B cell (primary cell): ENCODE measurements at regions not wholly inside any gene's neighbourhood (a gene's known extent, or its start where the extent isn't known, plus 50 kb on each side); places are given as distances from the start of the nearest gene placed in this dataset.

Source experiments
- ATAC-seq: fragments of 200-7000 bp; cut with Tn5 transposase; one replicate; pipeline ENCODE4 v1.10.0; 2021; ENCODE audit warnings: low read depth, mild to moderate bottlenecking, moderate number of reproducible peaks, moderate library complexity
- CTCF ChIA-PET: fragments of 350-600 bp; sonication (Branson Sonifier 250); formaldehyde crosslinking; loops from one replicate; lab custom pipeline; 2021; ENCODE audit warnings: antibody characterized with exemption, inconsistent platforms; lab: Charles Lee
- POLR2A ChIA-PET: fragments of 350-600 bp; sonication (Branson Sonifier 250); formaldehyde crosslinking; loops from one replicate; lab custom pipeline; 2021; ENCODE audit warnings: antibody characterized with exemption; lab: Charles Lee
- DNase-seq: peaks from one replicate; pipeline ENCODE4 v3.0.0; 2013
- H2AFZ ChIP-seq: 2 replicates; pipeline ENCODE4 v1.6.1; 2012; ENCODE audit warnings: mild to moderate bottlenecking, low read depth, low read length; ENCODE audit not compliant: insufficient read depth, poor library complexity, severe bottlenecking
- H3K27ac ChIP-seq, 2 donors: 1 replicate in 1 of 2; 2 replicates in 1 of 2; pipeline ENCODE4 v1.5.1; 2012 to 2013; ENCODE audit warnings: low read length in 2 of 2, mild to moderate bottlenecking in 2 of 2, moderate library complexity in 1 of 2
- H3K27me3 ChIP-seq, 4 experiments: fragments of 200-600 bp in 1 of 4; sonication (generic) in 1 of 4; replicated peaks in 1 of 4; 1 replicate in 2 of 4; 2 replicates in 2 of 4; pipeline versions ENCODE4 v1.6.1 to v1.7.0; 2013 to 2016; ENCODE audit warnings: low read length in 3 of 4, mild to moderate bottlenecking in 2 of 4, mixed read lengths in 1 of 4, moderate library complexity in 1 of 4; ENCODE audit not compliant: insufficient read depth in 4 of 4, control insufficient read depth in 3 of 4; ENCODE audit errors: control extremely low read depth in 1 of 4
- H3K36me3 ChIP-seq, 2 experiments: replicated peaks in 1 of 2; 1 replicate in 1 of 2; 2 replicates in 1 of 2; pipeline versions ENCODE4 v1.6.1 to v1.7.1; 2013; ENCODE audit warnings: low read length in 1 of 2; ENCODE audit not compliant: insufficient read depth in 2 of 2, control insufficient read depth in 1 of 2; ENCODE audit errors: control extremely low read depth in 1 of 2, extremely low read depth in 1 of 2
- H3K4me1 ChIP-seq, 2 donors: fragments of 200-600 bp in 1 of 2; sonication (generic) in 1 of 2; 1 replicate in 1 of 2; 2 replicates in 1 of 2; pipeline versions ENCODE4 v1.5.1 to v1.6.1; 2013 to 2017; ENCODE audit warnings: low read length in 2 of 2; ENCODE audit not compliant: control insufficient read depth in 2 of 2, insufficient read depth in 2 of 2
- H3K4me2 ChIP-seq: replicated peaks from 2 replicates; pipeline ENCODE3; 2012; ENCODE audit warnings: mild to moderate bottlenecking, low read depth, low read length; ENCODE audit not compliant: poor library complexity, severe bottlenecking
- H3K4me3 ChIP-seq, 5 experiments: fragments of 200-600 bp in 1 of 5; sonication (generic) in 1 of 5; 1 replicate in 3 of 5; 2 replicates in 2 of 5; pipeline versions ENCODE4 v1.5.1 to v1.7.0; 2011 to 2016; ENCODE audit warnings: low read length in 4 of 5, mild to moderate bottlenecking in 4 of 5, low read depth in 2 of 5, control low read depth in 1 of 5, moderate library complexity in 1 of 5; ENCODE audit not compliant: insufficient read depth in 1 of 5; ENCODE audit errors: control extremely low read depth in 1 of 5, extremely low read depth in 1 of 5
- H3K79me2 ChIP-seq: fragments of 200-600 bp; sonication (generic); one replicate; pipeline ENCODE4 v1.6.0; 2016; ENCODE audit warnings: low read length; ENCODE audit not compliant: control insufficient read depth, insufficient read depth
- H3K9ac ChIP-seq: fragments of 200-600 bp; sonication (generic); 2 replicates; pipeline ENCODE4 v1.6.1; 2017; ENCODE audit warnings: mild to moderate bottlenecking, low read length, moderate library complexity
- H3K9me3 ChIP-seq, 3 donors: one replicate each; pipeline versions ENCODE4 v1.6.1 to v1.7.1; 2013; ENCODE audit warnings: low read length in 2 of 3; ENCODE audit not compliant: control insufficient read depth in 2 of 3, insufficient read depth in 1 of 3; ENCODE audit errors: control extremely low read depth in 1 of 3
- H4K20me1 ChIP-seq: 2 replicates; pipeline ENCODE4 v1.6.0; 2012; ENCODE audit warnings: mild to moderate bottlenecking, low read length; ENCODE audit not compliant: insufficient read depth, control insufficient read depth, poor library complexity, severe bottlenecking
- H3K27ac Mint-ChIP-seq: one replicate; pipeline ENCODE4 v1.8.0; 2021; ENCODE audit warnings: mixed read lengths
- H3K27me3 Mint-ChIP-seq: one replicate; pipeline ENCODE4 v1.8.0; 2021; ENCODE audit warnings: mixed read lengths
- H3K4me1 Mint-ChIP-seq: one replicate; pipeline ENCODE4 v1.8.0; 2021; ENCODE audit warnings: mixed read lengths
- H3K4me3 Mint-ChIP-seq: one replicate; pipeline ENCODE4 v1.8.0; 2021; ENCODE audit warnings: mixed read lengths
- H3K9me3 Mint-ChIP-seq: one replicate; pipeline ENCODE4 v1.8.0; 2022; ENCODE audit warnings: mixed read lengths; ENCODE audit not compliant: insufficient read depth
- EZH2 ChIP-seq: IDR thresholded peaks from 2 replicates; pipeline ENCODE4 v1.6.1; 2012; ENCODE audit warnings: borderline replicate concordance, low read depth, mild to moderate bottlenecking, moderate library complexity, low read length; ENCODE audit not compliant: insufficient read depth, poor library complexity, severe bottlenecking
- WGBS: methylation state at CpG from one replicate; pipeline ENCODE4 v1.1.5; 2013; ENCODE audit warnings: missing lambda C conversion rate; ENCODE audit not compliant: insufficient coverage; 5-methylcytosine and 5-hydroxymethylcytosine counted together
- intact Hi-C: fragments of 100-400 bp; cut with micrococcal nuclease; formaldehyde crosslinking; loops from one replicate; pipeline ENCODE4 v1.10.0; 2022
- TF ChIP-seq, protein P1 (sequence below): fragments of 200-600 bp; IDR thresholded peaks from one replicate; pipeline ENCODE4 v1.8.0; 2022; ENCODE audit warnings: antibody characterized with exemption, mild to moderate bottlenecking

- Histone ChIP-seq H3K36me3 (no peaks in the 10 kb centered on the region), H2AFZ (no peak overlapping the region), H3K4me3 (no peak overlapping the region), H3K27me3 (peaks cover 0 to 33% (median 24%) of the 10 kb centered on the region in 4 experiments), H3K9ac (no peak overlapping the region), H3K79me2 (no peaks in the 10 kb centered on the region), H3K9me3 (peaks cover 0 to 9% (median 3%) of the 10 kb centered on the region in 3 donors), H3K4me2 (no peak overlapping the region), H3K27ac (no peak overlapping the region), H3K4me1 (peaks cover 19% of the 10 kb centered on the region in 2 donors), H4K20me1 (no peaks in the 10 kb centered on the region)
- TF ChIP-seq, protein P1, sequence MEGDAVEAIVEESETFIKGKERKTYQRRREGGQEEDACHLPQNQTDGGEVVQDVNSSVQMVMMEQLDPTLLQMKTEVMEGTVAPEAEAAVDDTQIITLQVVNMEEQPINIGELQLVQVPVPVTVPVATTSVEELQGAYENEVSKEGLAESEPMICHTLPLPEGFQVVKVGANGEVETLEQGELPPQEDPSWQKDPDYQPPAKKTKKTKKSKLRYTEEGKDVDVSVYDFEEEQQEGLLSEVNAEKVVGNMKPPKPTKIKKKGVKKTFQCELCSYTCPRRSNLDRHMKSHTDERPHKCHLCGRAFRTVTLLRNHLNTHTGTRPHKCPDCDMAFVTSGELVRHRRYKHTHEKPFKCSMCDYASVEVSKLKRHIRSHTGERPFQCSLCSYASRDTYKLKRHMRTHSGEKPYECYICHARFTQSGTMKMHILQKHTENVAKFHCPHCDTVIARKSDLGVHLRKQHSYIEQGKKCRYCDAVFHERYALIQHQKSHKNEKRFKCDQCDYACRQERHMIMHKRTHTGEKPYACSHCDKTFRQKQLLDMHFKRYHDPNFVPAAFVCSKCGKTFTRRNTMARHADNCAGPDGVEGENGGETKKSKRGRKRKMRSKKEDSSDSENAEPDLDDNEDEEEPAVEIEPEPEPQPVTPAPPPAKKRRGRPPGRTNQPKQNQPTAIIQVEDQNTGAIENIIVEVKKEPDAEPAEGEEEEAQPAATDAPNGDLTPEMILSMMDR = no peak
- no peak for TF ChIP-seq EZH2
- H3K27me3 Mint-ChIP-seq = peaks cover 44% of the 10 kb centered on the region
- no peak overlapping the region for H3K27ac Mint-ChIP-seq
- ChIA-PET POLR2A (no interaction called here), CTCF (interaction anchor here (0.7 kb wide), 1 partner anchor 141 kb away, joined by 3 read pairs; no protein-coding TSS in a partner anchor)
- ATAC-seq (no peak), DNase-seq (no peak)
- WGBS = 86% methylated on average over 4 of the region's 11 CpGs
- peaks cover 25% of the 10 kb centered on the region for H3K4me1 Mint-ChIP-seq
- intact Hi-C loops = loop anchor here (10.0 kb wide), 1 partner anchor 55 kb away; no protein-coding TSS in a partner anchor
- H3K9me3 Mint-ChIP-seq = no peaks in the 10 kb centered on the region
- no peak overlapping the region for H3K4me3 Mint-ChIP-seq
These were observed 268.5 kb downstream of the SHQ1 start for GRCh38 chr3:72579581-72580245.

GRCh38 chr3:72579191-72579580, 269.1 kb downstream of the SHQ1 start:
- POLR2A ChIA-PET = no interaction called here
- no peak for ATAC-seq

More at GRCh38 chr3:72579191-72579580, 269.1 kb downstream of the SHQ1 start:
- intact Hi-C loops = no loop called here
- Mint-ChIP-seq H3K27ac (no peak overlapping the region), H3K27me3 (peaks cover 44% of the 10 kb centered on the region), H3K9me3 (no peaks in the 10 kb centered on the region), H3K4me3 (no peak overlapping the region), H3K4me1 (peaks cover 25% of the 10 kb centered on the region)
- H4K20me1 ChIP-seq = no peaks in the 10 kb centered on the region
- no peaks in the 10 kb centered on the region for H3K36me3 ChIP-seq
- H3K4me1 ChIP-seq = peaks cover 18 to 19% of the 10 kb centered on the region in 2 donors
- no peak overlapping the region for H3K9ac ChIP-seq
- no peak overlapping the region for H2AFZ ChIP-seq
- H3K27me3 ChIP-seq = peaks cover 0 to 28% (median 22%) of the 10 kb centered on the region in 4 experiments
- H3K4me3 ChIP-seq = no peak overlapping the region
- no CpG with 5 or more reads among the region's 3 CpGs for WGBS
- DNase-seq = no peak
- no peak for TF ChIP-seq EZH2
- H3K4me2 ChIP-seq = no peak overlapping the region
- CTCF ChIA-PET = interaction anchor here (0.7 kb wide), 1 partner anchor 141 kb away, joined by 3 read pairs; no protein-coding TSS in a partner anchor
- no peaks in the 10 kb centered on the region for H3K79me2 ChIP-seq
- peaks cover 0 to 8% (median 3%) of the 10 kb centered on the region in 3 donors for H3K9me3 ChIP-seq
- no peak overlapping the region for H3K27ac ChIP-seq
